Activated naive CD4-positive, alpha-beta T cell treated with anti-CD3 and anti-CD28 coated beads, Interleukin-2, amount 10 ng/mL, durations not matched to agents 7 days and 5 days (primary cell): ENCODE measurements at regions not wholly inside any gene's neighbourhood (a gene's known extent, or its start where the extent isn't known, plus 50 kb on each side); places are given as distances from the start of the nearest gene placed in this dataset.
"Not testable (repeated sequence)": the region's sequence is repeated elsewhere in the genome, so short reads cannot be mapped to it uniquely, and the experiment has no call there.

Experiments used
- CTCF ChIA-PET: fragments of 350-600 bp; sonication (Branson Sonifier 250); formaldehyde crosslinking; loops from one replicate; lab custom pipeline; 2021; ENCODE audit warnings: antibody characterized with exemption; lab: Charles Lee
- DNase-seq: peaks from one replicate; pipeline ENCODE4 v3.0.0-alpha.2; 2020
- H3K27ac Mint-ChIP-seq: one replicate; pipeline ENCODE4 v1.8.0; 2021; ENCODE audit warnings: mild to moderate bottlenecking, moderate library complexity, mixed read lengths
- H3K27me3 Mint-ChIP-seq: one replicate; pipeline ENCODE4 v1.8.0; 2021; ENCODE audit warnings: mild to moderate bottlenecking, mixed read lengths
- H3K36me3 Mint-ChIP-seq: one replicate; pipeline ENCODE4 v1.8.0; 2021; ENCODE audit warnings: mixed read lengths
- H3K4me1 Mint-ChIP-seq: one replicate; pipeline ENCODE4 v1.8.0; 2021; ENCODE audit warnings: mixed read lengths
- H3K4me3 Mint-ChIP-seq: one replicate; pipeline ENCODE4 v1.8.0; 2021; ENCODE audit warnings: mild to moderate bottlenecking, moderate library complexity, mixed read lengths
- H3K9me3 Mint-ChIP-seq: one replicate; pipeline ENCODE4 v1.8.0; 2021; ENCODE audit warnings: mixed read lengths

- H3K27me3 Mint-ChIP-seq, H3K4me1 Mint-ChIP-seq, H3K4me3 Mint-ChIP-seq, H3K9me3 Mint-ChIP-seq, H3K36me3 Mint-ChIP-seq, DNase-seq, CTCF ChIA-PET: not testable (repeated sequence)
- peak overlapping the region; percentile 28 for H3K27ac Mint-ChIP-seq
Measured at GRCh38 chr13:97774391-97775100, 178.9 kb upstream of the IPO5 start.

GRCh38 chr13:97780486-97780885, 173.0 kb upstream of the IPO5 start:
- Mint-ChIP-seq H3K9me3 (no peaks in the 10 kb centered on the region), H3K4me3 (no peak overlapping the region), H3K27me3 (no peaks in the 10 kb centered on the region), H3K36me3 (no peaks in the 10 kb centered on the region), H3K4me1 (no peaks in the 10 kb centered on the region), H3K27ac (no peak overlapping the region)
- no peak for DNase-seq
- CTCF ChIA-PET = no interaction called here

GRCh38 chr13:97781891-97782305, 171.6 kb upstream of the IPO5 start:
- no peak for DNase-seq
- no peak overlapping the region for H3K27ac Mint-ChIP-seq
- CTCF ChIA-PET = no interaction called here

GRCh38 chr13:97786510-97786909, 167.0 kb upstream of the IPO5 start:
- no peaks in the 10 kb centered on the region for H3K27me3 Mint-ChIP-seq
- peaks cover 5% of the 10 kb centered on the region for H3K9me3 Mint-ChIP-seq
- no peaks in the 10 kb centered on the region for H3K4me1 Mint-ChIP-seq
- CTCF ChIA-PET = no interaction called here
- no peak overlapping the region for H3K27ac Mint-ChIP-seq
- DNase-seq = no peak
- no peaks in the 10 kb centered on the region for H3K36me3 Mint-ChIP-seq
- H3K4me3 Mint-ChIP-seq = no peak overlapping the region

More at GRCh38 chr13:97781891-97782305, 171.6 kb upstream of the IPO5 start:
- Mint-ChIP-seq H3K27me3 (no peaks in the 10 kb centered on the region), H3K4me3 (no peak overlapping the region), H3K9me3 (no peaks in the 10 kb centered on the region), H3K36me3 (no peaks in the 10 kb centered on the region), H3K4me1 (no peaks in the 10 kb centered on the region)

GRCh38 chr13:97797553-97797952, 155.9 kb upstream of the IPO5 start:
- Mint-ChIP-seq H3K9me3 (peaks cover 24% of the 10 kb centered on the region), H3K4me3 (no peak overlapping the region), H3K4me1 (no peaks in the 10 kb centered on the region), H3K36me3 (no peaks in the 10 kb centered on the region), H3K27ac (no peak overlapping the region), H3K27me3 (no peaks in the 10 kb centered on the region)
- DNase-seq = no peak
- CTCF ChIA-PET = no interaction called here

GRCh38 chr13:97798171-97798821, 155.2 kb upstream of the IPO5 start:
- Mint-ChIP-seq H3K27ac (no peak overlapping the region), H3K4me1 (no peaks in the 10 kb centered on the region), H3K9me3 (peaks cover 17% of the 10 kb centered on the region), H3K4me3 (no peak overlapping the region), H3K36me3 (no peaks in the 10 kb centered on the region), H3K27me3 (no peaks in the 10 kb centered on the region)
- no peak for DNase-seq
- CTCF ChIA-PET = no interaction called here

GRCh38 chr13:97798836-97799235, 154.6 kb upstream of the IPO5 start:
- Mint-ChIP-seq H3K27ac (no peak overlapping the region), H3K4me1 (no peaks in the 10 kb centered on the region), H3K36me3 (no peaks in the 10 kb centered on the region), H3K4me3 (no peak overlapping the region), H3K27me3 (no peaks in the 10 kb centered on the region), H3K9me3 (peaks cover 11% of the 10 kb centered on the region)
- CTCF ChIA-PET = no interaction called here
- no peak for DNase-seq

- Mint-ChIP-seq H3K9me3 (no peaks in the 10 kb centered on the region), H3K4me3 (no peak overlapping the region), H3K27me3 (no peaks in the 10 kb centered on the region), H3K27ac (no peak overlapping the region), H3K36me3 (no peaks in the 10 kb centered on the region), H3K4me1 (no peaks in the 10 kb centered on the region)
- DNase-seq = no peak
- CTCF ChIA-PET = no interaction called here
Measured at GRCh38 chr13:97802213-97802612, 151.3 kb upstream of the IPO5 start.

- CTCF ChIA-PET = no interaction called here
- no peaks in the 10 kb centered on the region for H3K4me1 Mint-ChIP-seq
- no peak for DNase-seq
- no peak overlapping the region for H3K4me3 Mint-ChIP-seq
- no peaks in the 10 kb centered on the region for H3K36me3 Mint-ChIP-seq
- no peaks in the 10 kb centered on the region for H3K9me3 Mint-ChIP-seq
- no peak overlapping the region for H3K27ac Mint-ChIP-seq
- H3K27me3 Mint-ChIP-seq = no peaks in the 10 kb centered on the region
Measured at GRCh38 chr13:97809576-97809975, 143.9 kb upstream of the IPO5 start.

GRCh38 chr13:97810152-97810551, 143.3 kb upstream of the IPO5 start:
- CTCF ChIA-PET = no interaction called here
- no peaks in the 10 kb centered on the region for H3K27me3 Mint-ChIP-seq
- no peaks in the 10 kb centered on the region for H3K4me1 Mint-ChIP-seq
- no peaks in the 10 kb centered on the region for H3K9me3 Mint-ChIP-seq
- no peak for DNase-seq
- H3K27ac Mint-ChIP-seq = no peak overlapping the region
- H3K36me3 Mint-ChIP-seq = no peaks in the 10 kb centered on the region
- no peak overlapping the region for H3K4me3 Mint-ChIP-seq

- Mint-ChIP-seq H3K27ac (no peak overlapping the region), H3K36me3 (no peaks in the 10 kb centered on the region), H3K4me1 (no peaks in the 10 kb centered on the region), H3K4me3 (no peak overlapping the region), H3K9me3 (no peaks in the 10 kb centered on the region), H3K27me3 (peaks cover 4% of the 10 kb centered on the region)
- CTCF ChIA-PET = no interaction called here
- no peak for DNase-seq
Measured at GRCh38 chr13:97822377-97822776, 131.1 kb upstream of the IPO5 start.

GRCh38 chr13:97826421-97827012, 127.0 kb upstream of the IPO5 start:
- DNase-seq = no peak
- H3K4me3 Mint-ChIP-seq = no peak overlapping the region
- no peaks in the 10 kb centered on the region for H3K36me3 Mint-ChIP-seq
- H3K27ac Mint-ChIP-seq = no peak overlapping the region
- CTCF ChIA-PET = no interaction called here
- peaks cover 4% of the 10 kb centered on the region for H3K27me3 Mint-ChIP-seq
- no peaks in the 10 kb centered on the region for H3K4me1 Mint-ChIP-seq
- H3K9me3 Mint-ChIP-seq = no peaks in the 10 kb centered on the region

- H3K9me3 Mint-ChIP-seq = no peaks in the 10 kb centered on the region
- H3K36me3 Mint-ChIP-seq = no peaks in the 10 kb centered on the region
- peaks cover 4% of the 10 kb centered on the region for H3K27me3 Mint-ChIP-seq
Measured at GRCh38 chr13:97834250-97834649, 119.2 kb upstream of the IPO5 start.

GRCh38 chr13:97843189-97843588, 110.3 kb upstream of the IPO5 start:
- Mint-ChIP-seq H3K27me3 (peaks cover 5% of the 10 kb centered on the region), H3K4me1 (no peaks in the 10 kb centered on the region), H3K9me3 (no peaks in the 10 kb centered on the region), H3K27ac (no peak overlapping the region), H3K36me3 (no peaks in the 10 kb centered on the region), H3K4me3 (no peak overlapping the region)
- CTCF ChIA-PET = no interaction called here
- DNase-seq = no peak

More at GRCh38 chr13:97834250-97834649, 119.2 kb upstream of the IPO5 start:
- Mint-ChIP-seq H3K4me3 (no peak overlapping the region), H3K4me1 (no peaks in the 10 kb centered on the region), H3K27ac (no peak overlapping the region)
- no peak for DNase-seq
- CTCF ChIA-PET = no interaction called here

- no peak overlapping the region for H3K4me3 Mint-ChIP-seq
- CTCF ChIA-PET = no interaction called here
- no peak for DNase-seq
- peaks cover 5% of the 10 kb centered on the region for H3K27me3 Mint-ChIP-seq
- no peak overlapping the region for H3K27ac Mint-ChIP-seq
- no peaks in the 10 kb centered on the region for H3K9me3 Mint-ChIP-seq
- no peaks in the 10 kb centered on the region for H3K4me1 Mint-ChIP-seq
- H3K36me3 Mint-ChIP-seq = no peaks in the 10 kb centered on the region
Measured at GRCh38 chr13:97844151-97844550, 109.3 kb upstream of the IPO5 start.
